ENCODE measurements at regions not wholly inside any gene's neighbourhood (a gene's known extent, or its start where the extent isn't known, plus 50 kb on each side); places are given as distances from the start of the nearest gene placed in this dataset.

DNA sequence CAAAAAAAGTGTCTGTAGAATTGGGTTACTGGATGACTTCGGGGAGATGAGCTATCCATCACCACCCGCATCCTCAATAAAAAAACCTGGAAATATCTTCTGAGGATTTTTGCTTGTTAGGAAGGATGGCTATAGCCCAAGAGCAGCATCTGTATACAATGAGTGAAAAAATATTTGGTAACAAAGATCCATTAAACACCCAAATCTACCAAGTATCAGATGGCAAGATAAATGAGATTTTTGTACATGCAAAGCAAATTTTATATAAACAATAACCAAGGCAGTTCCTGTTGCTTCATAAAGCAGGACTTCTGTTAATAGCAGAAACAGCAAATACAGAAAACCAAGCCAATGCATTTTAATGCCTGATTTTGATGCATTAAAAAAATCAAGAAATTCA is 166.6 kb downstream of the SLC28A3 start:
- TF ChIP-seq CTCF (IDR thresholded peaks at IDR 0.05) (no peak), POLR2A (IDR thresholded peaks at IDR 0.05) (no peak)
